Uterus (tissue), 2 donors: ENCODE measurements at regions not wholly inside any gene's neighbourhood (a gene's known extent, or its start where the extent isn't known, plus 50 kb on each side); places are given as distances from the start of the nearest gene placed in this dataset.

Experiments
- POLR2A ChIP-seq, 2 donors: fragments of 450-650 bp; IDR thresholded peaks; one replicate each; pipeline ENCODE4 v1.6.1; 2016; ENCODE audit warnings: antibody characterized with exemption in 2 of 2, mild to moderate bottlenecking in 1 of 2, moderate library complexity in 1 of 2
- TF ChIP-seq, protein P1 (sequence below), 4 experiments: fragments of 200-600 bp in 2 of 4; fragments of 450-650 bp in 2 of 4; sonication (generic) in 2 of 4; IDR thresholded peaks; one replicate each; pipeline ENCODE4 v1.5.1; 2016 to 2019; ENCODE audit warnings: antibody characterized with exemption in 4 of 4, mild to moderate bottlenecking in 2 of 4, moderate library complexity in 1 of 4

DNA sequence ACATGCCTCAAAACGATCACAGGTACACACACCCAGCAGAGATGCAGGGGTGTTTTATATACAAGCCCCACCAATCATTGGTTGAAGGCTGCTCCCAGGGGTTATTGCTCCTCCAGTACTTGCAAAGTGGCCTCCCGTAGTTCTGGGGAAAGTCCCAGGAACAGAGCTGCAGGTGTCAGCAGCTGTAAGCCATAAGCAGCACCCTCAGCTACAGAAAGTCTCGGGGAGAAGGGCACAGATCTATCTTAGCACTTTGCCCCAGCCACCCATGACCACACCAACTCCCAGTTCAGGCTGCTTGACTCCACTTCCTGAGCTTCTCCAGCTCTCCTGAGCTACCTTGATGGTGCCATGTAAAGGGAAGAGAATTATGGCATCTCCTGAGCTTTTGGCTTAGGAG is 222.7 kb upstream of the GJB5 start:
- TF ChIP-seq, protein P1, sequence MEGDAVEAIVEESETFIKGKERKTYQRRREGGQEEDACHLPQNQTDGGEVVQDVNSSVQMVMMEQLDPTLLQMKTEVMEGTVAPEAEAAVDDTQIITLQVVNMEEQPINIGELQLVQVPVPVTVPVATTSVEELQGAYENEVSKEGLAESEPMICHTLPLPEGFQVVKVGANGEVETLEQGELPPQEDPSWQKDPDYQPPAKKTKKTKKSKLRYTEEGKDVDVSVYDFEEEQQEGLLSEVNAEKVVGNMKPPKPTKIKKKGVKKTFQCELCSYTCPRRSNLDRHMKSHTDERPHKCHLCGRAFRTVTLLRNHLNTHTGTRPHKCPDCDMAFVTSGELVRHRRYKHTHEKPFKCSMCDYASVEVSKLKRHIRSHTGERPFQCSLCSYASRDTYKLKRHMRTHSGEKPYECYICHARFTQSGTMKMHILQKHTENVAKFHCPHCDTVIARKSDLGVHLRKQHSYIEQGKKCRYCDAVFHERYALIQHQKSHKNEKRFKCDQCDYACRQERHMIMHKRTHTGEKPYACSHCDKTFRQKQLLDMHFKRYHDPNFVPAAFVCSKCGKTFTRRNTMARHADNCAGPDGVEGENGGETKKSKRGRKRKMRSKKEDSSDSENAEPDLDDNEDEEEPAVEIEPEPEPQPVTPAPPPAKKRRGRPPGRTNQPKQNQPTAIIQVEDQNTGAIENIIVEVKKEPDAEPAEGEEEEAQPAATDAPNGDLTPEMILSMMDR (IDR thresholded peaks at IDR 0.05), result no peak
- TF ChIP-seq POLR2A (IDR thresholded peaks at IDR 0.05), result no peak
